ENCODE measurements at regions not wholly inside any gene's neighbourhood (a gene's known extent, or its start where the extent isn't known, plus 50 kb on each side); places are given as distances from the start of the nearest gene placed in this dataset.

DNA sequence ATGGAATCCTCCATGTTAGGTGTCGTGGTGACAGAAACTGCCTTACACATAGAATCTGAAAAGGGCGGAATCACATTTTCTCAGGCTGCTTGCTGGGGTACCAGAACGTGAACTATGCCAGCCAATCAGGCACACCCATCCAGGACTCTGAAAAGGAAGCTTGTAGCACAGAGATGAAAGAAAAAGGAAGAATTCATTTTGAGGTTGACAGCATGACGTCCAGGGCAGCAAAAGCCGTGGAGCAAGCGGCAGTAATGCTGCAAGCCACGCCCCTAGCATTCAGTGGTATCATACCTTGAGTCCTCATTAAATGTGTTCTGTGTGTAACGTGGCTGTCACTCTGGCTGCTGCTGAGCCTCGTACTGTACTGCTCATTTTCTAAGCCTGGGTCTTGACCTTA is 304.0 kb downstream of the DYSF start:
- H3K36me3 Mint-ChIP-seq = peaks cover 1% of the 10 kb centered on the region
- H3K27ac Mint-ChIP-seq = no peak overlapping the region
- H3K4me1 Mint-ChIP-seq = no peaks in the 10 kb centered on the region
- no peak overlapping the region for H3K4me3 Mint-ChIP-seq
- H3K9me3 Mint-ChIP-seq = peaks cover 0 to 3% (median 2%) of the 10 kb centered on the region in 3 donors
- peaks cover 2% of the 10 kb centered on the region for H3K27me3 Mint-ChIP-seq

DNA sequence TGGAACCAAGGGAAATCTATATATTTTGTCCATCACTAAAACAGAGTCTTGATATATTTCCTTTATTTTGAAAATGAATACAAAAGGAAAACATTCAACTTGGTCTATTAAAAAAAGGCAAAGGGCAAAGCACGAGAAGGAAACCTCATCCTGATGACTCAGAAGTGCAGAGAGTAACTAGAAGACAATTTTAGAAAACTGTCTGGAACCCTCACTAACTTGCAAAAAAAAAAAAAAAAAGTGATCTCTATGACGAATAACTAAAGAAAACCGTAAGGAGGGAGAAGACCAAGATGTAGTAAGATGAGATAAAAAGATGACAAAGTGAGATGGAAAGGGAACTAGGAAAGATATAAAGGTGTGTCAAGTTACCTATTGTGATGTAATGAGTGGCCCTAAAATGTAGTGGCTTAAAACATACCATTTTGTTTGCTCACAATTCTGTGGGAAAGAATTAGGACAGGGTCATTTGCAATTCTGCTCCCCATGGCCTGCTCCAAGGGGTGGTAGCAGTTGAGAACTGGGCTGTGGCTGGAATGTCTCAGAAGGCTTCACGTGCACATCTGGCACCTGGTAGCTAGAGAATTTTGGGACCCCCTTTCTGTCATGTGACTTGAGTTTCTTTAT is 303.0 kb downstream of the DYSF start:
- Mint-ChIP-seq H3K4me3 (no peak overlapping the region), H3K4me1 (no peaks in the 10 kb centered on the region), H3K36me3 (peaks cover 1% of the 10 kb centered on the region), H3K27me3 (peaks cover 2% of the 10 kb centered on the region), H3K9me3 (peaks cover 2 to 7% (median 5%) of the 10 kb centered on the region in 3 donors), H3K27ac (no peak overlapping the region)

DNA sequence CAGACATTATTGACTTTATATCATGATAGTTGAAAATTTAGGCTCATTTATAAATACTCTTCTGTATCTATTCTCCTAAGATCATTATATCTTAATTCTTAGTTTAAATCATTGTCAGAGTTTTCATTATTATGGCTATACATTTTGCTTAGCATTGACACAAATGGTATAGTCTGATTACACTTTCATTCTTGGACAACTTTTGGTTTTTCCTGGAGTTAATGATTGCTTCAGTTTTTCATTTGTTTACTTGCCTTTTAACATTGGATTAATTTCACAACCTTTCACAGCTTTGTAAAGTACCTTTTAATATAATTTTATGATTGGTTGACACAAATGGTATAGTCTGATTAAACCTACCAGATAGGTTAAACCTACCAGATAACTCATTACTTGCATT is 298.2 kb downstream of the DYSF start:
- peaks cover 4% of the 10 kb centered on the region for H3K27me3 Mint-ChIP-seq
- peaks cover 2 to 6% (median 5%) of the 10 kb centered on the region in 3 donors for H3K9me3 Mint-ChIP-seq
- H3K4me3 Mint-ChIP-seq = no peak overlapping the region
- H3K27ac Mint-ChIP-seq = no peak overlapping the region
- H3K36me3 Mint-ChIP-seq = no peaks in the 10 kb centered on the region
- no peaks in the 10 kb centered on the region for H3K4me1 Mint-ChIP-seq

DNA sequence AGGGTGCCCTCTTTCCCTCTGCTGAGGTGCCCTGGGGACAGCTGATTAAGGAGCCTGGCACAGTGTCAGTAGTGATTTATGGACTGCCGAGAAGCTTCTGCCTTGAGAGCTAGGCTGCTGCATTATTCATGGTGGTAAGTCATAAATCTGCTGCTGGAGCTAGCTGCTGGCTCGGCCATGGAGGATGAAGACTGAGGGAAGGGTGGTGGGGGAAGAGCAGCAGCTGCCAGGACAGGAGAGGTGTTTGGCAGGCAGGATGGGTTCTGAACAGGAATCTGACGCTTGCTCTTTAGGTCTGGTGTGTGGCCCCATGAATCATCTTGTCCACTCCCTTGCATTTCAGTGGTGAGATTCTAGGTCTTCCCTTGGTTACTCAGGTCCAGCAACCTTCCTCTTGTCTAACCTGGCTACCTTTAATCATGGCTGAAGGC is 296.3 kb downstream of the DYSF start:
- Mint-ChIP-seq H3K4me1 (no peaks in the 10 kb centered on the region), H3K27me3 (peaks cover 4% of the 10 kb centered on the region), H3K4me3 (no peak overlapping the region), H3K9me3 (peaks cover 0 to 6% (median 5%) of the 10 kb centered on the region in 3 donors), H3K27ac (no peak overlapping the region), H3K36me3 (no peaks in the 10 kb centered on the region)

DNA sequence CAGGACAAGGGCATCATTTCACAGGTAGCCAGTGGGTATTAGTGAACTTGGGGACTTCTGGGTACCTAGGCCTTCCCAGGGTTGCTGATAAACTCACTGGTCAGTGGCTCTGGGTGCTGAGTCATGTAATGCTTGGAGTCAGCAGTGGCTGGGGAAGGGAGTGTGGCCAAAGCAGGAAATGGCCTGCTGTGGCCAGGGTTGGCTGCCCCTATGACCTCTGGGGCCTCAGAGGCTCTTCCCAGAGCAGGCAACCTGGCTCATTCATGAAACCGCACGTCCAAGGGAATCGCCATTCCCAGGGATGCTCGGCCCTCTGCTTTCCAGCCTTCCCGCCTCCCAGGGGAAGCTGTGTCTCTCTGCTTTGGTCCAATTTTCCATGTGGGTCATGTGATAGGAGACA is 294.9 kb downstream of the DYSF start:
- H3K4me1 Mint-ChIP-seq = no peaks in the 10 kb centered on the region
- H3K9me3 Mint-ChIP-seq = peaks cover 0 to 6% (median 5%) of the 10 kb centered on the region in 3 donors
- H3K27me3 Mint-ChIP-seq = peaks cover 4% of the 10 kb centered on the region
- H3K4me3 Mint-ChIP-seq = no peak overlapping the region
- H3K27ac Mint-ChIP-seq = no peak overlapping the region
- H3K36me3 Mint-ChIP-seq = no peaks in the 10 kb centered on the region

DNA sequence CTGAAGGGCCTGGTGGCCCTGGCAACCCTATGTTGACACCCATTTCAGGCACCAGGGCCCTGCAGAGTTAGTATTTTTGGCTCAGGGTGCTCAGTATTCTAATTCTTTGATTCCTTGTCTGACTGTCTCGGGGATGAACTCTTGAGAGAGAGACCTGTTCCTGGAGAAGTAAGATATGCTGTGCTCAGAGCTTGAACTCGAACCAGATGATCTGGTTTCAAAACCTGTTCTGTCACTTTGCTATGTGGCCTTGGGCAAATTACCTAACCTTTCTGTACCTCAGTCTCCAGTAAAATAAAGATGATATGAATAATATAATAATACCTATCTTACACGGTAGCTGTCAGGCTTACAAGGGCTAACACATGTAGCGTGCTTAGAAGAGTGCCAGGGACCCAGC is 294.2 kb downstream of the DYSF start:
- H3K4me1 Mint-ChIP-seq = no peaks in the 10 kb centered on the region
- no peak overlapping the region for H3K27ac Mint-ChIP-seq
- H3K36me3 Mint-ChIP-seq = no peaks in the 10 kb centered on the region
- peaks cover 0 to 7% (median 5%) of the 10 kb centered on the region in 3 donors for H3K9me3 Mint-ChIP-seq
- H3K4me3 Mint-ChIP-seq = no peak overlapping the region
- H3K27me3 Mint-ChIP-seq = peaks cover 4% of the 10 kb centered on the region

DNA sequence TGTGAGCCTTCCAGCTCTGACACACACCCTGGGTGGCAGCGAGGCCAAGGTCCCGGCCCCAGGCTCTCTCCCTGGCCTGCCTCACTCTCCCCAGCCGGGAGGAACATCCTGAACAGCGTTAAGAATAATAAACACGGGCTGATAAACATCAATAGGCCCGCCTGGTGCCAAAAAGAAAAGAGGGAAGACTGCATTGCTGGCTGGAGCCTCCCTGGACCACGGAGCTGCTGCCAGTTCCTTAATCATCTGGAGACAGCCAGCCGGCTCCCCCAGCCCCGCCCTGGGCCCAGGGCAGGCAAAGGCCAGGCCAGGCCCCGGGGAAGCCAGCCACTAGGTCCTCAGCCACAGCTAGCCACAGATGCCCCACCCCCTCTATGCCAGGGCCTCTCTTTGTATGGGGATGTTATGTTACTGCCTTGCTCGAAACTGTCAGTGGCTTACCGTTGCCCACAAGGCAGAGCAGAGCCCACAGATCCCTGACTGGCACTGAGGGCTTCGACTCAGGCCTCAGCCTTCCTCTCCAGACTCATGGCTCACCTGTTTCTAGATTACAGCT is 293.7 kb downstream of the DYSF start:
- Mint-ChIP-seq H3K9me3 (peaks cover 0 to 5% (median 4%) of the 10 kb centered on the region in 3 donors), H3K4me3 (no peak overlapping the region), H3K4me1 (no peaks in the 10 kb centered on the region), H3K27ac (no peak overlapping the region), H3K36me3 (no peaks in the 10 kb centered on the region), H3K27me3 (peaks cover 4% of the 10 kb centered on the region)

DNA sequence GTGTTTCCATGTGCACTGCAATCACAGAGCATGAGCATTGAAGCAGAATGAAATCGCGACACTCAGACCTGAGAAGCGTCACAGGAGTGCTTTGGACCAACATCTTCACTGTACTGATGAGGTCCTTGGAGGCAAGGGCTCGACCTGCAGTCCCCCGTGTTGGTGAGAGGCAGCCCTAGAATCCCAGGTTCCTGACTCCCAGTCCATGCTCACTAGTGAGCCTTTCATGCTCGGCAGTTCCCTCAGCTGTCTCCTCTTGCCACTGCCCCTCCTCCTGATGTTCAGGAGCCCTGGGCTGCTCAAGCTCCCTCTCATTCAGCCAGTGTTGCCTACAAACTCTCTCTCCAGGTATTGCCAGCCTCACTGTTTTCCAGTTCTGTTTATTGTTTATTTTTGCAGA is 291.4 kb downstream of the DYSF start:
- H3K36me3 Mint-ChIP-seq = no peaks in the 10 kb centered on the region
- H3K27ac Mint-ChIP-seq = no peak overlapping the region
- H3K4me1 Mint-ChIP-seq = no peaks in the 10 kb centered on the region
- H3K4me3 Mint-ChIP-seq = no peak overlapping the region
- H3K9me3 Mint-ChIP-seq = peaks cover 0 to 5% (median 2%) of the 10 kb centered on the region in 3 donors
- peaks cover 4% of the 10 kb centered on the region for H3K27me3 Mint-ChIP-seq

DNA sequence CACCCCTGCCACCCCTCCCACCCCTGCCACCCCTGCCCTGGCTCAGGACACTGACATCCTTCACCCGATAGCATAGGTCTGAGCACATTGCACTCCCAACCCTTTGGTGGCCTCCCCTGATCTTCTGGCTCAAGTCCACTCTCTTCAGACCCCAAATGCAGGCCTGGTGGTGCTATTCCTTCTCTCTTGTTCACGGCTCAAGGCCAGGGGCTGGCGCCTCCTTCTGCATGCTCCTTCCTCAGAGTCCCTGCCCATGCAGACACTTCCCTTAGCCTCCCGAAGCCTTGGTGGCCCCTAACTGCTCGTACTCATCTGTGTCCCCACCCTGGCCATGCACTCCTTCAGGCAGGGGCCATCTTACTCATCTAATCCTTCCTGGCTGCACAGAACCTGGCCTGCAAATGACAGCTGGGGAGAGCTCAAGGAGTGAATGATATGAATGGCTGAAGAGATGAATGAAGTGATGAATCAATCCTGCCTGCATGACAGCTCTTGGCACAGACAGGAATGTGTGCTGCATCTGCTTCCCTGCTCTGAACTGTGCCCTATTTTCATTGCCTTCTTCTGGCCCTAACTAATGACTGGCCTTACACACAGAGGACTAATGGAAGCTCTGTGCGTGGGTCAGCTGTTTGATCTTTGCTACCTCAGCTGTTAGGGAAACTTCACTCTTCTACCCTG is 290.8 kb downstream of the DYSF start:
- no peaks in the 10 kb centered on the region for H3K4me1 Mint-ChIP-seq
- no peaks in the 10 kb centered on the region for H3K36me3 Mint-ChIP-seq
- peaks cover 4% of the 10 kb centered on the region for H3K27me3 Mint-ChIP-seq
- no peak overlapping the region for H3K27ac Mint-ChIP-seq
- H3K4me3 Mint-ChIP-seq = no peak overlapping the region
- H3K9me3 Mint-ChIP-seq = peaks cover 2 to 5% (median 3%) of the 10 kb centered on the region in 3 donors

DNA sequence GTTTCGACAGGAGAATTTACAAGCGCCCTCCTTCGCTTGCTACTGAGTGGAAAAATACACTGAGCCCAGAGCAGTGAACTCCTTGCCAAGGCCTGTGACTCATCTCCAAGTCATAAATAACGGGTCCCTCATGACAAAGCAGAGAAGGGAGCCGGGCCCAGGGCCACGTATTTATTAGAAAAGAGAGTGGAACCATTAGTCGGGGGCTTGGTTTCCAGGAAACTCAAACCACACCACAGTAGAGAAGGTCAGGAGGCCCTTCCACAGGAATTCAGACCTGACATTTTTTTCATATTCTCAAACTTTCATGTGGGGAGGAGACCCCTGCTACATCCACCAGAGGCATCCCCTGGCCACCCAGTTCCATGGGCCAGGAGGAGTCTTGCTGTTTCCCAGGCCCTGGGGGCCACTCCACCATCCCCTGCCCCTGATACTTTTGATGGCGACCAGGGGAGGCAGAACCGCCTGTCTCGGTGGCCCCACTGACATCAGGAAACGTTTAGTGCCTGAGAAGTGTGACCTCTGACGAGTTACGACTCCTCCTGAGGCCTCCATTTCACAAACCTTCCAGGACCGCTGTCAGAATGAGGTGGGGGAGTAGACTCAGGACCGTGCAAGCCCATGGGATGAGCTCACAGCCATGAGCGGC is 289.7 kb downstream of the DYSF start:
- Mint-ChIP-seq H3K4me3 (no peak overlapping the region), H3K9me3 (peaks cover 4 to 10% (median 4%) of the 10 kb centered on the region in 3 donors), H3K36me3 (no peaks in the 10 kb centered on the region), H3K4me1 (no peaks in the 10 kb centered on the region), H3K27me3 (peaks cover 1% of the 10 kb centered on the region), H3K27ac (no peak overlapping the region)

DNA sequence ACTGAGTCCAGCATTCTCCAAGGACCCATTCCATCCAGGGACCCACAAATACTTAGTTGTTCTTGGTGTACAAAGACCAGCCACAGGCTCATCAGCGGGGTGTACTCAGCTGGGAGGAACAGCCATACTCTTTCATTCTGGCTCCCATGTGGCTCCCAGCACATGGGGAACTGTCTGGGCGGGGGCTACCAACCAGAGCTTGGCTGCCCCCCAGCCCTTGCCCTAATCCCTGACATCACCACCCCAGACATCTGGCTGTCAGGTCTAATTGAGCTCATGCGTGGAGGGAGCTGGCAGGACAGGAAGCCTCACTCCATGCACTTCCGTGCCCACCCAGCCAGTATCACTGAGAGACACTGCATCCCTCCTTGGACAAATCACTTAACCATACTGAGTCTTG is 283.6 kb downstream of the DYSF start:
- Mint-ChIP-seq H3K9me3 (peaks cover 1 to 11% (median 10%) of the 10 kb centered on the region in 3 donors), H3K27me3 (peaks cover 2% of the 10 kb centered on the region), H3K36me3 (peaks cover 1% of the 10 kb centered on the region), H3K27ac (no peak overlapping the region), H3K4me3 (no peak overlapping the region), H3K4me1 (peaks cover 0 to 1% (median 0%) of the 10 kb centered on the region in 3 donors)

DNA sequence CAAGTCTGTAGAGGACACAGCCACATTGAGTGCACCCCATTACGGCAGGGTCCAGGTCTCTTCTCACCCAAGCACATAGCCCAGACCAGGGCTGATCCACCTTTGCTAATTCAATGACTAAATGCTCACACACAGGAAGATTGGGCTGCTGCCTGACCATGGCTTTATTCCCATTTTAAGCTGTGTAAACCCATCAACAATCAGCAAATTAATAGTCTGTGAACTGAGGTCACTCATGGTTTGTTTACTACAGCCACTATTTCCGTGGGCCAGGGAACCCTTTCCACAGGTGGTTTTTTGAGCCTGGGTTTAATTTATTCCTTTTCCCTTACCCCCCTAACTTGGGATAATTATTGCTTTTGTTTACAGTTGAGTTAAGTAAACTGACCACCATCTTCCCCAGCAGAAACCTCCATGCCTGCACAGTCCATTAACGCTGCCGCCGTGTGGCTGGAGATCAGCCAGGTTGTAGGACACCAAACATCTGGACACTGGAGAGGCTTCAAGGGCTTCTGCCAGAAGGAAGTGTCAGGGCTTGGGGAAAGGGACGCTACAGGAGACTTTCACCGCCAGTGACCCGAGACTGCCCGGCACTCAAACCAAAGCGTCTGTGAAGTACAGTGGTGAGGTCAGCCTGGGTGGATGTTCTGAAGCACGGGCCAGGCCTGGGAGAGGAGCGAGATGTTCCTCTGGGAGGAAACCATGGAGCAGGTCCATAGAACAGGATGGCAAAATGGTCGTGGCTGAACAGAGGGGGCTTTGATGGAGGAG is 282.9 kb downstream of the DYSF start:
- Mint-ChIP-seq H3K9me3 (peaks cover 1 to 11% (median 10%) of the 10 kb centered on the region in 3 donors), H3K27me3 (peaks cover 2% of the 10 kb centered on the region), H3K36me3 (peaks cover 1% of the 10 kb centered on the region), H3K4me3 (no peak overlapping the region), H3K4me1 (peaks cover 0 to 1% (median 0%) of the 10 kb centered on the region in 3 donors), H3K27ac (no peak overlapping the region)
